ENCODE measurements at regions not wholly inside any gene's neighbourhood (a gene's known extent, or its start where the extent isn't known, plus 50 kb on each side); places are given as distances from the start of the nearest gene placed in this dataset.
"Not testable (repeated sequence)": the region's sequence is repeated elsewhere in the genome, so short reads cannot be mapped to it uniquely, and the experiment has no call there.

DNA sequence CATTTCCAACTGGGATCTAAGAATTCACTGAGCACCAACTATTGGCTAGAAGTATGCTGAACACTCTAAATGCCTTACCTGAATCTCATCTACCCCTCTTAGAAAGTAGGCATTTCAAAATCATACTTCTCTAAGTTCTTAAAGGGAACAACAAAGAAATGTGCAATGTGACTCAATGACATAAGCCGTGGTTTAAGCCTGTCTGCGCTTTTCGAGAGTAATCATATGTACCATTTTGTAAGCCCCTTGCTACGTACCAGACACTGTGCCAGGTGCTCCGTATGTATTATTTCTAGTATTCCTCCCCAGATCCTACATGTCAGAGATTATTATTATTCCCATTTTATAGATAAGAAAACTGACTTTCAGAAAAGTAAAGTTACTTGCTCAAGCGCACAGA is 454.2 kb downstream of the SETD4 start:
- Histone ChIP-seq H3K36me3 (ENCODE audit: control insufficient read depth, insufficient read depth, low read length) (no peaks in the 10 kb centered on the region), H3K9me3 (ENCODE audit: control insufficient read depth, insufficient read depth, low read length) (no peaks in the 10 kb centered on the region; the same call in 1 of the 2 replicates), H3K4me1 (ENCODE audit: control insufficient read depth, insufficient read depth, low read length) (peaks cover 9% of the 10 kb centered on the region; the same call in 1 of the 2 replicates), H3K27ac (ENCODE audit: low read depth, low read length) (no peak overlapping the region), H3K4me3 (ENCODE audit: low read depth, low read length) (no peak overlapping the region), H3K9ac (ENCODE audit: low read depth, low read length) (no peak overlapping the region), H3K27me3 (ENCODE audit: control insufficient read depth, insufficient read depth, low read length) (no peaks in the 10 kb centered on the region)

GRCh38 chr21:35603494-35603893 is 456.8 kb downstream of the SETD4 start:
- Histone ChIP-seq H3K4me1 (ENCODE audit: control insufficient read depth, insufficient read depth, low read length) (peaks cover 9% of the 10 kb centered on the region; the same call in 1 of the 2 replicates), H3K36me3 (ENCODE audit: control insufficient read depth, insufficient read depth, low read length) (no peaks in the 10 kb centered on the region), H3K4me3 (ENCODE audit: low read depth, low read length) (no peak overlapping the region), H3K27ac (ENCODE audit: low read depth, low read length) (no peak overlapping the region), H3K9ac (ENCODE audit: low read depth, low read length) (no peak overlapping the region), H3K27me3 (ENCODE audit: control insufficient read depth, insufficient read depth, low read length) (no peaks in the 10 kb centered on the region), H3K9me3 (ENCODE audit: control insufficient read depth, insufficient read depth, low read length) (no peaks in the 10 kb centered on the region; the same call in 1 of the 2 replicates)

- no peaks in the 10 kb centered on the region for H3K27me3 ChIP-seq (ENCODE audit: control insufficient read depth, insufficient read depth, low read length)
- H3K9me3 ChIP-seq (ENCODE audit: control insufficient read depth, insufficient read depth, low read length), result no peaks in the 10 kb centered on the region; the same call in 1 of the 2 replicates
- no peak overlapping the region for H3K9ac ChIP-seq (ENCODE audit: low read depth, low read length)
- H3K4me3 ChIP-seq (ENCODE audit: low read depth, low read length), result no peak overlapping the region
- H3K4me1 ChIP-seq (ENCODE audit: control insufficient read depth, insufficient read depth, low read length), result peaks cover 9% of the 10 kb centered on the region; the same call in 1 of the 2 replicates
- H3K36me3 ChIP-seq (ENCODE audit: control insufficient read depth, insufficient read depth, low read length), result no peaks in the 10 kb centered on the region
- H3K27ac ChIP-seq (ENCODE audit: low read depth, low read length), result no peak overlapping the region
These were observed 457.4 kb downstream of the SETD4 start for GRCh38 chr21:35602811-35603362.

DNA sequence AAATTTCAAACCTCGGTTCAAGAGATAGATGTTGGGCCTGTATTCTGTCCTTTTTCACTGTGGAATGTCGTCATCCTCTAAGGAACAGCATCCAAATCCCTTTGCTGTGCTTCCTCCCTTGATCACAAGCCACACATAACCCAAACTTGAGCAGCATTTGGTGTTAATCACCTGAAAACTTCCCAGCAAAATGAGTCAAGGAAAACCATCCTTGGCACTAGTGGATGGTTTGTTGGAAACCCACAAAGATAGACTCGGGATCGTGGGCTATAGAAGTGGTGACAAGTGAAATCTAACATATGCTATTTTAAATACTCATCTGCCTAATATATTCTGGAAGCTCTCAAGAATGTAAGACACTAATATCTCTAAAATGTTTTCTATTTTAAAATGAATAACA is 459.1 kb downstream of the SETD4 start:
- H3K9ac ChIP-seq (ENCODE audit: low read depth, low read length), result no peak overlapping the region
- no peak overlapping the region for H3K4me3 ChIP-seq (ENCODE audit: low read depth, low read length)
- H3K9me3 ChIP-seq (ENCODE audit: control insufficient read depth, insufficient read depth, low read length), result no peaks in the 10 kb centered on the region
- H3K4me1 ChIP-seq (ENCODE audit: control insufficient read depth, insufficient read depth, low read length), result peaks cover 9% of the 10 kb centered on the region; the same call in 1 of the 2 replicates
- H3K27ac ChIP-seq (ENCODE audit: low read depth, low read length), result no peak overlapping the region
- H3K27me3 ChIP-seq (ENCODE audit: control insufficient read depth, insufficient read depth, low read length), result no peaks in the 10 kb centered on the region
- H3K36me3 ChIP-seq (ENCODE audit: control insufficient read depth, insufficient read depth, low read length), result no peaks in the 10 kb centered on the region

DNA sequence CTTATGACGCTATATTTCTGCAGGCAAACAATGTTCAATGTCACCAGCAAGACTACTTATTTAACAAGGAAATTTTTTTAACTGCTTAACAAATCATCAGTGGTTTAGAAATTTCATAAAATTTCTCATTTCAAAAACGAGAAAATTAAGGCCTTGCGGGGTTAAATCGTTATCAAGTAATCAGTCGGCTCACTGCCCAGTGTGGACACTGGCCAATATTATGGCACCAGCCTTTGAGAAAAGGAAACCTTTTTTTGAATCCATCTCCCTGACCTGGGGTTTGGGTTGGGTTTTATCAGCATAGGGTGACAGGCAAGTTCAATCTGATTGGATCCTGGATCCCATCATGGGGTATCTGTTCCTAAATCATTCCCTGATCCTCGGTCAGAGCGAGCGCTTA is 461.2 kb downstream of the SETD4 start:
- Histone ChIP-seq H3K9ac (ENCODE audit: low read depth, low read length) (no peak overlapping the region), H3K27ac (ENCODE audit: low read depth, low read length) (no peak overlapping the region), H3K9me3 (ENCODE audit: control insufficient read depth, insufficient read depth, low read length) (no peaks in the 10 kb centered on the region), H3K27me3 (ENCODE audit: control insufficient read depth, insufficient read depth, low read length) (no peaks in the 10 kb centered on the region), H3K4me3 (ENCODE audit: low read depth, low read length) (no peak overlapping the region), H3K4me1 (ENCODE audit: control insufficient read depth, insufficient read depth, low read length) (peaks cover 9% of the 10 kb centered on the region; the same call in 1 of the 2 replicates), H3K36me3 (ENCODE audit: control insufficient read depth, insufficient read depth, low read length) (no peaks in the 10 kb centered on the region)

GRCh38 chr21:35597750-35598339 is 462.5 kb downstream of the SETD4 start:
- H3K27me3 ChIP-seq (ENCODE audit: control insufficient read depth, insufficient read depth, low read length), result no peaks in the 10 kb centered on the region
- no peak overlapping the region for H3K27ac ChIP-seq (ENCODE audit: low read depth, low read length)
- no peak overlapping the region for H3K9ac ChIP-seq (ENCODE audit: low read depth, low read length)
- H3K9me3 ChIP-seq (ENCODE audit: control insufficient read depth, insufficient read depth, low read length), result no peaks in the 10 kb centered on the region
- no peaks in the 10 kb centered on the region for H3K36me3 ChIP-seq (ENCODE audit: control insufficient read depth, insufficient read depth, low read length)
- H3K4me1 ChIP-seq (ENCODE audit: control insufficient read depth, insufficient read depth, low read length), result peaks cover 12% of the 10 kb centered on the region
- no peak overlapping the region for H3K4me3 ChIP-seq (ENCODE audit: low read depth, low read length)

DNA sequence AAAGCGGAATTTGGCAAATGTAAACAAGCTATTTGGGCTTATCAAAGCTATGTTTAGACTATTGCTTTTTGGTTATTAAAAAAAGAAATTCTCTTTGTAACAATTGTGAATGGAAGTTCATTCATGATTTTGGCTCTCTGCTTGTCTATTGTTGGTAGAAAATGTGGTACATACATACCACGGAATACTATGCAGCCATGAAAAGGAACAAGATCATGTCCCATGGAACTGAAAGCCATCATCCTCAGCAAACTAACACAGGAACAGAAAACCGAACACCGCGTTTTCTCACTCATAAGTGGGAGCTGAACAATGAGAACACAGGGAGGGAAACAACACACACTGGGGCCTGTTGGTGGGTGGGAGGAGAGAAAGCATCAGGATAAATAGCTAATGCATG is 465.4 kb downstream of the SETD4 start:
- H3K27me3 ChIP-seq (ENCODE audit: control insufficient read depth, insufficient read depth, low read length), result no peaks in the 10 kb centered on the region
- H3K4me3 ChIP-seq (ENCODE audit: low read depth, low read length), result no peak overlapping the region
- H3K9me3 ChIP-seq (ENCODE audit: control insufficient read depth, insufficient read depth, low read length), result no peaks in the 10 kb centered on the region
- no peaks in the 10 kb centered on the region for H3K36me3 ChIP-seq (ENCODE audit: control insufficient read depth, insufficient read depth, low read length)
- no peak overlapping the region for H3K9ac ChIP-seq (ENCODE audit: low read depth, low read length)
- H3K4me1 ChIP-seq (ENCODE audit: control insufficient read depth, insufficient read depth, low read length), result peaks cover 24% of the 10 kb centered on the region
- no peak overlapping the region for H3K27ac ChIP-seq (ENCODE audit: low read depth, low read length)

- H3K9ac ChIP-seq (ENCODE audit: low read depth, low read length), result no peak overlapping the region
- no peaks in the 10 kb centered on the region for H3K27me3 ChIP-seq (ENCODE audit: control insufficient read depth, insufficient read depth, low read length)
- peak overlapping the region; percentile 1; the same call in 1 of the 2 replicates for H3K4me3 ChIP-seq (ENCODE audit: low read depth, low read length)
These were observed 467.3 kb downstream of the SETD4 start for GRCh38 chr21:35593000-35593502.

GRCh38 chr21:35590284-35590683 is 470.0 kb downstream of the SETD4 start:
- not testable (repeated sequence) for H3K9ac ChIP-seq (ENCODE audit: low read depth, low read length); H3K4me3 ChIP-seq (ENCODE audit: low read depth, low read length); H3K27ac ChIP-seq (ENCODE audit: low read depth, low read length); H3K9me3 ChIP-seq (ENCODE audit: control insufficient read depth, insufficient read depth, low read length); H3K27me3 ChIP-seq (ENCODE audit: control insufficient read depth, insufficient read depth, low read length); H3K36me3 ChIP-seq (ENCODE audit: control insufficient read depth, insufficient read depth, low read length)
- H3K4me1 ChIP-seq (ENCODE audit: control insufficient read depth, insufficient read depth, low read length), result peaks cover 42% of the 10 kb centered on the region

More at GRCh38 chr21:35593000-35593502, 467.3 kb downstream of the SETD4 start:
- Histone ChIP-seq H3K9me3 (ENCODE audit: control insufficient read depth, insufficient read depth, low read length) (no peaks in the 10 kb centered on the region), H3K4me1 (ENCODE audit: control insufficient read depth, insufficient read depth, low read length) (peaks cover 24% of the 10 kb centered on the region), H3K27ac (ENCODE audit: low read depth, low read length) (peak overlapping the region; percentile 80), H3K36me3 (ENCODE audit: control insufficient read depth, insufficient read depth, low read length) (no peaks in the 10 kb centered on the region)

DNA sequence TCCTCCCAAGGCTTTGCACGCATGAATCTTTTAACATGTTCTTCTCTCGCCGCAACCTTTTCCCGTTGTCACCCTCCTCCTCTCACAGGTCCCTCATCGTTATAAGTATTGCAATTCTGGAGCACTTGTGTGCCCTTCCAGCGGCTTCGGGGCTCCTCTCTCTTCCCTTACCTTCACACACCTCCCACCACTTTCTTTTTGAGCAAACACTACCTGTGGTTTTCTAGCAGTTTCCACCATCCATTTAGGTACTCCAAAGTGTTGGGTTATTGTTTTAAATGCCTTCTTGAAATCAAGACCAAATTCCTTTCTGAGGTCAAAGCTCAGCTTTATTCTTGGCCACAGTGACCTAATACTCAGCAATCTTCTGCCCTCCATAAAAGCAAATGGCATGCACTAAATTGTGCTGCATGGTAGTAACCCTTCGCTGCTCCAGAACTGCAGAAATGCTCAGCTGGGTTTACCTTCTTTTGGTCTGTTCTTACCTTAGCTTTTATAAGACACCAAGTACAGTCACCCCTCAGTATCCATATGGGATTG is 472.4 kb downstream of the SETD4 start:
- Histone ChIP-seq H3K9me3 (ENCODE audit: control insufficient read depth, insufficient read depth, low read length) (no peaks in the 10 kb centered on the region), H3K36me3 (ENCODE audit: control insufficient read depth, insufficient read depth, low read length) (no peaks in the 10 kb centered on the region), H3K9ac (ENCODE audit: low read depth, low read length) (no peak overlapping the region), H3K4me1 (ENCODE audit: control insufficient read depth, insufficient read depth, low read length) (peaks cover 32% of the 10 kb centered on the region), H3K27ac (ENCODE audit: low read depth, low read length) (no peak overlapping the region), H3K4me3 (ENCODE audit: low read depth, low read length) (no peak overlapping the region), H3K27me3 (ENCODE audit: control insufficient read depth, insufficient read depth, low read length) (no peaks in the 10 kb centered on the region)

- H3K4me1 ChIP-seq (ENCODE audit: control insufficient read depth, insufficient read depth, low read length), result peaks cover 18% of the 10 kb centered on the region
- H3K27me3 ChIP-seq (ENCODE audit: control insufficient read depth, insufficient read depth, low read length), result no peaks in the 10 kb centered on the region
- no peak overlapping the region for H3K9ac ChIP-seq (ENCODE audit: low read depth, low read length)
- no peaks in the 10 kb centered on the region for H3K36me3 ChIP-seq (ENCODE audit: control insufficient read depth, insufficient read depth, low read length)
- H3K4me3 ChIP-seq (ENCODE audit: low read depth, low read length), result no peak overlapping the region
- H3K27ac ChIP-seq (ENCODE audit: low read depth, low read length), result no peak overlapping the region
- H3K9me3 ChIP-seq (ENCODE audit: control insufficient read depth, insufficient read depth, low read length), result no peaks in the 10 kb centered on the region
These were observed 474.0 kb downstream of the SETD4 start for GRCh38 chr21:35586305-35586704.

Measured in HUES48 (cell line).